CD8-positive, alpha-beta memory T cell (primary cell): ENCODE measurements at regions not wholly inside any gene's neighbourhood (a gene's known extent, or its start where the extent isn't known, plus 50 kb on each side); places are given as distances from the start of the nearest gene placed in this dataset.

Experiments
- CTCF ChIA-PET: fragments of 350-600 bp; sonication (Branson Sonifier 250); formaldehyde crosslinking; loops from one replicate; lab custom pipeline; 2021; ENCODE audit warnings: antibody characterized with exemption; lab: Charles Lee
- POLR2A ChIA-PET: fragments of 350-600 bp; sonication (Branson Sonifier 250); formaldehyde crosslinking; loops from one replicate; lab custom pipeline; 2021; ENCODE audit warnings: antibody characterized with exemption; lab: Charles Lee
- DNase-seq, 5 donors: peaks; one replicate each; pipeline versions ENCODE4 v3.0.0 to v3.0.0-alpha.2; 2020 to 2022; ENCODE audit warnings: mixed read lengths in 1 of 5
- H3K27ac ChIP-seq: one replicate; pipeline ENCODE4 v1.7.0; 2013; ENCODE audit warnings: low read depth, mild to moderate bottlenecking, low read length, moderate library complexity
- H3K27me3 ChIP-seq: 2 replicates; pipeline ENCODE4 v1.7.0; 2013; ENCODE audit warnings: low read length, mild to moderate bottlenecking; ENCODE audit not compliant: insufficient read depth, poor library complexity, severe bottlenecking
- H3K36me3 ChIP-seq: 2 replicates; pipeline ENCODE4 v1.7.0; 2013; ENCODE audit warnings: mild to moderate bottlenecking, low read length, moderate library complexity; ENCODE audit not compliant: insufficient read depth
- H3K4me1 ChIP-seq: 2 replicates; pipeline ENCODE4 v1.7.0; 2013; ENCODE audit warnings: mild to moderate bottlenecking, low read length, moderate library complexity; ENCODE audit not compliant: insufficient read depth
- H3K4me3 ChIP-seq: 2 replicates; pipeline ENCODE4 v1.7.0; 2013; ENCODE audit warnings: mild to moderate bottlenecking, low read length
- H3K9me3 ChIP-seq: 2 replicates; pipeline ENCODE4 v1.7.0; 2013; ENCODE audit warnings: mild to moderate bottlenecking, low read length
- H3K27ac Mint-ChIP-seq, 8 donors: one replicate each; pipeline ENCODE4 v1.8.0; 2020 to 2021; ENCODE audit warnings: mixed read lengths in 8 of 8, mild to moderate bottlenecking in 6 of 8, inconsistent platforms in 3 of 8, moderate library complexity in 3 of 8
- H3K27me3 Mint-ChIP-seq, 2 donors: one replicate each; pipeline ENCODE4 v1.8.0; 2020 to 2021; ENCODE audit warnings: mixed read lengths in 2 of 2, mild to moderate bottlenecking in 1 of 2, moderate library complexity in 1 of 2
- H3K36me3 Mint-ChIP-seq, 3 donors: one replicate each; pipeline ENCODE4 v1.8.0; 2020 to 2021; ENCODE audit warnings: mixed read lengths in 3 of 3, inconsistent platforms in 1 of 3, mild to moderate bottlenecking in 1 of 3
- H3K4me1 Mint-ChIP-seq, 3 donors: one replicate each; pipeline ENCODE4 v1.8.0; 2020 to 2021; ENCODE audit warnings: mixed read lengths in 3 of 3, inconsistent platforms in 1 of 3, mild to moderate bottlenecking in 1 of 3
- H3K4me3 Mint-ChIP-seq, 7 donors: one replicate each; pipeline ENCODE4 v1.8.0; 2020 to 2021; ENCODE audit warnings: mixed read lengths in 7 of 7, mild to moderate bottlenecking in 6 of 7, moderate library complexity in 4 of 7, inconsistent platforms in 2 of 7
- H3K9me3 Mint-ChIP-seq, 5 donors: one replicate each; pipeline ENCODE4 v1.8.0; 2020 to 2022; ENCODE audit warnings: mixed read lengths in 5 of 5, mild to moderate bottlenecking in 3 of 5, moderate library complexity in 2 of 5, inconsistent platforms in 1 of 5

GRCh38 chr20:51873652-51874051 is 71.3 kb upstream of the SALL4 start:
- Histone ChIP-seq H3K9me3 (no peaks in the 10 kb centered on the region), H3K27me3 (no peaks in the 10 kb centered on the region), H3K4me3 (no peak overlapping the region), H3K4me1 (no peaks in the 10 kb centered on the region), H3K27ac (no peak overlapping the region), H3K36me3 (no peaks in the 10 kb centered on the region)
- no peaks in the 10 kb centered on the region for H3K4me1 Mint-ChIP-seq
- POLR2A ChIA-PET, result no interaction called here
- no peaks in the 10 kb centered on the region for H3K9me3 Mint-ChIP-seq
- H3K27me3 Mint-ChIP-seq, result peaks cover 5 to 8% of the 10 kb centered on the region in 2 donors
- DNase-seq, result no peak
- no peak overlapping the region for H3K27ac Mint-ChIP-seq
- CTCF ChIA-PET, result no interaction called here
- H3K4me3 Mint-ChIP-seq, result no peak overlapping the region
- H3K36me3 Mint-ChIP-seq, result no peaks in the 10 kb centered on the region

- Histone ChIP-seq H3K4me3 (no peak overlapping the region), H3K9me3 (no peaks in the 10 kb centered on the region), H3K27ac (no peak overlapping the region), H3K4me1 (no peaks in the 10 kb centered on the region), H3K36me3 (no peaks in the 10 kb centered on the region), H3K27me3 (no peaks in the 10 kb centered on the region)
- ChIA-PET POLR2A (no interaction called here), CTCF (no interaction called here)
- Mint-ChIP-seq H3K4me3 (no peak overlapping the region), H3K4me1 (no peaks in the 10 kb centered on the region), H3K9me3 (peaks cover 0 to 3% (median 0%) of the 10 kb centered on the region in 5 donors), H3K27ac (no peak overlapping the region), H3K27me3 (peaks cover 8% of the 10 kb centered on the region in 2 donors), H3K36me3 (no peaks in the 10 kb centered on the region)
- DNase-seq, result no peak
Measured at GRCh38 chr20:51871943-51872342, 69.6 kb upstream of the SALL4 start.

- Histone ChIP-seq H3K27ac (no peak overlapping the region), H3K4me1 (no peaks in the 10 kb centered on the region), H3K27me3 (no peaks in the 10 kb centered on the region), H3K9me3 (no peaks in the 10 kb centered on the region), H3K4me3 (no peak overlapping the region), H3K36me3 (no peaks in the 10 kb centered on the region)
- H3K4me1 Mint-ChIP-seq, result no peaks in the 10 kb centered on the region
- H3K4me3 Mint-ChIP-seq, result no peak overlapping the region
- H3K27me3 Mint-ChIP-seq, result peaks cover 6 to 15% of the 10 kb centered on the region in 2 donors
- peaks cover 0 to 3% (median 0%) of the 10 kb centered on the region in 5 donors for H3K9me3 Mint-ChIP-seq
- H3K27ac Mint-ChIP-seq, result no peak overlapping the region
- POLR2A ChIA-PET, result no interaction called here
- H3K36me3 Mint-ChIP-seq, result no peaks in the 10 kb centered on the region
- CTCF ChIA-PET, result no interaction called here
- DNase-seq, result no peak
Measured at GRCh38 chr20:51869002-51869401, 66.7 kb upstream of the SALL4 start.

- Histone ChIP-seq H3K27me3 (no peaks in the 10 kb centered on the region), H3K36me3 (no peaks in the 10 kb centered on the region), H3K27ac (no peak overlapping the region), H3K4me1 (no peaks in the 10 kb centered on the region), H3K9me3 (no peaks in the 10 kb centered on the region), H3K4me3 (no peak overlapping the region)
- Mint-ChIP-seq H3K4me3 (no peak overlapping the region), H3K4me1 (no peaks in the 10 kb centered on the region), H3K36me3 (no peaks in the 10 kb centered on the region), H3K27me3 (peaks cover 6 to 19% of the 10 kb centered on the region in 2 donors), H3K9me3 (peaks cover 0 to 3% (median 0%) of the 10 kb centered on the region in 5 donors), H3K27ac (no peak overlapping the region)
- no peak for DNase-seq
- CTCF ChIA-PET, result no interaction called here
- POLR2A ChIA-PET, result interaction anchor here (0.6 kb wide), 1 partner anchor 232 kb away, joined by 3 read pairs; no protein-coding TSS in a partner anchor
Measured at GRCh38 chr20:51867251-51867650, 64.9 kb upstream of the SALL4 start.

GRCh38 chr20:51864967-51865366 is 62.6 kb upstream of the SALL4 start:
- Mint-ChIP-seq H3K36me3 (no peaks in the 10 kb centered on the region), H3K9me3 (peaks cover 0 to 3% (median 0%) of the 10 kb centered on the region in 5 donors), H3K4me1 (no peaks in the 10 kb centered on the region), H3K27ac (no peak overlapping the region), H3K4me3 (no peak overlapping the region), H3K27me3 (peaks cover 13 to 34% of the 10 kb centered on the region in 2 donors)
- ChIA-PET POLR2A (no interaction called here), CTCF (no interaction called here)
- Histone ChIP-seq H3K4me1 (no peaks in the 10 kb centered on the region), H3K9me3 (no peaks in the 10 kb centered on the region), H3K36me3 (no peaks in the 10 kb centered on the region), H3K27ac (no peak overlapping the region), H3K27me3 (no peaks in the 10 kb centered on the region), H3K4me3 (no peak overlapping the region)
- no peak for DNase-seq

- no peak for DNase-seq
- ChIA-PET CTCF (no interaction called here), POLR2A (no interaction called here)
- no peak overlapping the region for H3K4me3 Mint-ChIP-seq
- H3K36me3 Mint-ChIP-seq, result no peaks in the 10 kb centered on the region
- Histone ChIP-seq H3K27me3 (no peaks in the 10 kb centered on the region), H3K27ac (no peak overlapping the region), H3K36me3 (no peaks in the 10 kb centered on the region), H3K9me3 (no peaks in the 10 kb centered on the region), H3K4me3 (no peak overlapping the region), H3K4me1 (no peaks in the 10 kb centered on the region)
- no peaks in the 10 kb centered on the region for H3K4me1 Mint-ChIP-seq
- peaks cover 0 to 4% (median 0%) of the 10 kb centered on the region in 5 donors for H3K9me3 Mint-ChIP-seq
- no peak overlapping the region for H3K27ac Mint-ChIP-seq
- peaks cover 15 to 44% of the 10 kb centered on the region in 2 donors for H3K27me3 Mint-ChIP-seq
Measured at GRCh38 chr20:51862796-51863195, 60.5 kb upstream of the SALL4 start.

GRCh38 chr20:51861726-51862466 is 59.6 kb upstream of the SALL4 start:
- Mint-ChIP-seq H3K4me1 (no peaks in the 10 kb centered on the region), H3K27ac (no peak overlapping the region), H3K9me3 (peaks cover 0 to 2% (median 0%) of the 10 kb centered on the region in 5 donors), H3K27me3 (peaks cover 16 to 48% of the 10 kb centered on the region in 2 donors), H3K36me3 (no peaks in the 10 kb centered on the region), H3K4me3 (no peak overlapping the region)
- Histone ChIP-seq H3K4me1 (no peaks in the 10 kb centered on the region), H3K36me3 (no peaks in the 10 kb centered on the region), H3K27ac (no peak overlapping the region), H3K4me3 (no peak overlapping the region), H3K9me3 (no peaks in the 10 kb centered on the region), H3K27me3 (no peaks in the 10 kb centered on the region)
- ChIA-PET POLR2A (no interaction called here), CTCF (no interaction called here)
- no peak for DNase-seq

DNA sequence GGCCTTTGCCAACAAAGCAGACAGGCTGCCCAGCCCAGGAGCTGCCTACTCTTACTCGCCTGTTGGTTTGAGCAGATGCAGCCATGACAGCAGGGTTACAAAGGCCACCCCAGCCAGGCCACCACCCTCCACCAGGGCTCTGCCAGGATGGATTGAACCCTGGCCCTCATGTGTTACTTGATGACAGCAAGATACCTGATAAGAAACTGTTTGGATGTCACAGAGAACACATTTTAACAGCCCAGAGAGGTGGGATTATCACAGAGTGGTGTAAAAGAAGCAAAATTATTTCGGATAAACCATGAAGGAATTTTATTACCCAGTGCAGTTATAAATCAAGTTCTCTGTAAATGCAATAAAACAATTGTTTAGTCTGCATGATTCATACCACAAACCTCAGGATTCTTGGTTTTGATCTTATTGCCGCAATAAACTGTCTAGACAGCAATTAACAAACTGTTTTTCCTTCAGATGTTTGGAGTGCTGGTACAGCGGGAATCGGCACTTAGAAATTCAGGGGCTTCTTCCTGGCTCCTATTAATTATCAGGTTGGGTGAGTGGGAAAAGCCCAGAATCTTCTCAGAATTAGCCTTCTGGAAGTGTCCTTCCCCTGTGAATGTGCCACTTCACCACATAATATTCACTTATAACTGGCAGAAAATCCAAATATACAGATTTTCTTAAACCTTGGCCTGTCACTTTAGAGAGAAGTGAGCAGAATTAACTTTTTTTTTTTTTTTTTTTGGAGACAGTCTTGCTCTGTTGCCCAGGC is 58.0 kb upstream of the SALL4 start:
- CTCF ChIA-PET, result no interaction called here
- no peak overlapping the region for H3K27ac ChIP-seq
- H3K4me1 ChIP-seq, result no peaks in the 10 kb centered on the region
- no peaks in the 10 kb centered on the region for H3K27me3 ChIP-seq
- no peak for DNase-seq
- Mint-ChIP-seq H3K27ac (no peak overlapping the region), H3K36me3 (no peaks in the 10 kb centered on the region), H3K4me1 (no peaks in the 10 kb centered on the region), H3K4me3 (no peak overlapping the region), H3K9me3 (peaks cover 0 to 2% (median 0%) of the 10 kb centered on the region in 5 donors), H3K27me3 (peaks cover 14 to 49% of the 10 kb centered on the region in 2 donors)
- H3K36me3 ChIP-seq, result no peaks in the 10 kb centered on the region
- no peaks in the 10 kb centered on the region for H3K9me3 ChIP-seq
- POLR2A ChIA-PET, result interaction anchor here (0.6 kb wide), 1 partner anchor 15 kb away, joined by 5 read pairs; no protein-coding TSS in a partner anchor
- H3K4me3 ChIP-seq, result no peak overlapping the region
